GM12892 (cell line): ENCODE measurements at regions not wholly inside any gene's neighbourhood (a gene's known extent, or its start where the extent isn't known, plus 50 kb on each side); places are given as distances from the start of the nearest gene placed in this dataset.

Source experiments
- POLR2A ChIP-seq: IDR thresholded peaks from 2 replicates; pipeline ENCODE4 v1.6.1; 2011; ENCODE audit warnings: low read depth, low read length, control low read depth
- POLR2AphosphoS5 ChIP-seq: IDR thresholded peaks from 2 replicates; pipeline ENCODE4 v1.6.1; 2011; ENCODE audit warnings: low read depth, low read length, control low read depth

GRCh38 chr12:124660851-124661250 lies 93.4 kb upstream of the NCOR2 start:
- no peak for TF ChIP-seq POLR2A
- no peak for TF ChIP-seq POLR2AphosphoS5
